ENCODE measurements at regions not wholly inside any gene's neighbourhood (a gene's known extent, or its start where the extent isn't known, plus 50 kb on each side); places are given as distances from the start of the nearest gene placed in this dataset.

GRCh38 chr13:74190999-74191398 lies 56.8 kb upstream of the KLF12 start (continued):
- TF ChIP-seq ETS1 (IDR thresholded peaks at IDR 0.05) = no peak
- no peak for TF ChIP-seq CTCF (conservative IDR thresholded peaks at IDR 0.05; ENCODE audit: low read depth in 2 of 2)
- no peak for TF ChIP-seq NANOG (IDR thresholded peaks at IDR 0.05; ENCODE audit: borderline replicate concordance)
- TF ChIP-seq, protein P1, sequence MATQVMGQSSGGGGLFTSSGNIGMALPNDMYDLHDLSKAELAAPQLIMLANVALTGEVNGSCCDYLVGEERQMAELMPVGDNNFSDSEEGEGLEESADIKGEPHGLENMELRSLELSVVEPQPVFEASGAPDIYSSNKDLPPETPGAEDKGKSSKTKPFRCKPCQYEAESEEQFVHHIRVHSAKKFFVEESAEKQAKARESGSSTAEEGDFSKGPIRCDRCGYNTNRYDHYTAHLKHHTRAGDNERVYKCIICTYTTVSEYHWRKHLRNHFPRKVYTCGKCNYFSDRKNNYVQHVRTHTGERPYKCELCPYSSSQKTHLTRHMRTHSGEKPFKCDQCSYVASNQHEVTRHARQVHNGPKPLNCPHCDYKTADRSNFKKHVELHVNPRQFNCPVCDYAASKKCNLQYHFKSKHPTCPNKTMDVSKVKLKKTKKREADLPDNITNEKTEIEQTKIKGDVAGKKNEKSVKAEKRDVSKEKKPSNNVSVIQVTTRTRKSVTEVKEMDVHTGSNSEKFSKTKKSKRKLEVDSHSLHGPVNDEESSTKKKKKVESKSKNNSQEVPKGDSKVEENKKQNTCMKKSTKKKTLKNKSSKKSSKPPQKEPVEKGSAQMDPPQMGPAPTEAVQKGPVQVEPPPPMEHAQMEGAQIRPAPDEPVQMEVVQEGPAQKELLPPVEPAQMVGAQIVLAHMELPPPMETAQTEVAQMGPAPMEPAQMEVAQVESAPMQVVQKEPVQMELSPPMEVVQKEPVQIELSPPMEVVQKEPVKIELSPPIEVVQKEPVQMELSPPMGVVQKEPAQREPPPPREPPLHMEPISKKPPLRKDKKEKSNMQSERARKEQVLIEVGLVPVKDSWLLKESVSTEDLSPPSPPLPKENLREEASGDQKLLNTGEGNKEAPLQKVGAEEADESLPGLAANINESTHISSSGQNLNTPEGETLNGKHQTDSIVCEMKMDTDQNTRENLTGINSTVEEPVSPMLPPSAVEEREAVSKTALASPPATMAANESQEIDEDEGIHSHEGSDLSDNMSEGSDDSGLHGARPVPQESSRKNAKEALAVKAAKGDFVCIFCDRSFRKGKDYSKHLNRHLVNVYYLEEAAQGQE (IDR thresholded peaks at IDR 0.05; ENCODE audit: unreplicated experiment) = no peak
- TF ChIP-seq POLR2AphosphoS5 (IDR thresholded peaks at IDR 0.05; ENCODE audit: low read depth) = no peak

DNA sequence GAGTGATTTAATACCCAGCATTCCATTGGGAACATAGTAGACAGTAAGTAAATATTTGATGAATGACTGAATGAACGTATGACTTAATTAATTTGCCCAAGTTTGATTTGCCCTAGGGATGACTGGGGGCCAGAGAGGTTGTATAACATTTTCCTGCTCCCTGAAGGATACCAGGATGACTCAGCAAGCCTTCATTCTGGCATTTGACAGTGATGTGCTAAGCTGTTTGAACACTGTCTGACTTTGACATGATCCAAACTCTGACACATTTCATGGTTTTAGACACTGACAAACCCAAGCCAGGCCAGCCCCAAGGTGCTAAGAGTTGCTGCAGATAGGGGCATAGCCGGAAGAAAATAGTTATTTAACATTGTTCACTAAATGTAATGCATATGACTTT lies 53.4 kb upstream of the KLF12 start:
- Histone ChIP-seq H3K27ac (ENCODE audit: low read depth) (no peak overlapping the region), H3K4me2 (no peak overlapping the region), H4K20me1 (replicated peaks; ENCODE audit: insufficient read depth) (no peaks in the 10 kb centered on the region), H3K4me3 (no peak overlapping the region), H2AFZ (no peak overlapping the region), H3K36me3 (ENCODE audit: insufficient read depth) (no peaks in the 10 kb centered on the region), H3K9me2 (ENCODE audit: insufficient read depth) (no peaks in the 10 kb centered on the region), H3F3A (replicated peaks; ENCODE audit: low read depth) (no peaks in the 10 kb centered on the region), H3K79me2 (replicated peaks; ENCODE audit: insufficient read depth) (no peaks in the 10 kb centered on the region), H3K27me3 (ENCODE audit: insufficient read depth) (no peaks in the 10 kb centered on the region), H3K4me1 (ENCODE audit: insufficient read depth) (no peaks in the 10 kb centered on the region)
- Mint-ChIP-seq H3K9me3 (no peaks in the 10 kb centered on the region), H3K27ac (no peak overlapping the region), H3K4me1 (no peaks in the 10 kb centered on the region), H3K36me3 (ENCODE audit: low read depth) (no peaks in the 10 kb centered on the region), H3K27me3 (ENCODE audit: insufficient read depth, low read depth, poor library complexity) (no peaks in the 10 kb centered on the region), H3K4me3 (no peak overlapping the region)
- DNase-seq (ENCODE audit: low spot score) (no peak), ATAC-seq (no peak)
- TF ChIP-seq ZNF331 (CRISPR knock-in tag; IDR thresholded peaks at IDR 0.05; ENCODE audit: low read depth) (no peak), ZNF114 (CRISPR knock-in tag; IDR thresholded peaks at IDR 0.05) (no peak), POLR2AphosphoS5 (IDR thresholded peaks at IDR 0.05; ENCODE audit: low read depth) (no peak), JUNB (IDR thresholded peaks at IDR 0.05; ENCODE audit: unreplicated experiment) (no peak), EZH2 (IDR thresholded peaks at IDR 0.05; ENCODE audit: low read depth, unreplicated experiment) (no peak), STAT1 (IDR thresholded peaks at IDR 0.05; ENCODE audit: unreplicated experiment) (no peak), ETS1 (IDR thresholded peaks at IDR 0.05) (no peak), NANOG (IDR thresholded peaks at IDR 0.05; ENCODE audit: borderline replicate concordance) (no peak)
- TF ChIP-seq, protein P1 (IDR thresholded peaks at IDR 0.05; ENCODE audit: unreplicated experiment) = no peak
